ENCODE measurements at regions not wholly inside any gene's neighbourhood (a gene's known extent, or its start where the extent isn't known, plus 50 kb on each side); places are given as distances from the start of the nearest gene placed in this dataset.

GRCh38 chr11:45436118-45436517, 150.0 kb upstream of the SYT13 start:
- no peak for TF ChIP-seq POLR2A (IDR thresholded peaks at IDR 0.05; ENCODE audit: extremely low read depth, insufficient read length)
- TF ChIP-seq CTCF (IDR thresholded peaks at IDR 0.05; ENCODE audit: low read depth, low read length) = no peak
- no peak for TF ChIP-seq MAX (IDR thresholded peaks at IDR 0.05; ENCODE audit: low read depth, low read length)
- TF ChIP-seq MYC (IDR thresholded peaks at IDR 0.05; ENCODE audit: low read depth, low read length) = no peak
